Breast epithelium (tissue), 4 donors: ENCODE measurements at regions not wholly inside any gene's neighbourhood (a gene's known extent, or its start where the extent isn't known, plus 50 kb on each side); places are given as distances from the start of the nearest gene placed in this dataset.

Experiments used
- DNase-seq, 2 donors: peaks; one replicate each; pipeline ENCODE4 v3.0.0-alpha.2; 2019; ENCODE audit warnings: low spot score in 2 of 2
- H3K27ac ChIP-seq, 2 donors: fragments of 200-600 bp; sonication (generic) in 1 of 2; one replicate each; pipeline ENCODE4 v1.5.1; 2016 to 2019; ENCODE audit warnings: mild to moderate bottlenecking in 1 of 2
- H3K27me3 ChIP-seq, 2 donors: fragments of 200-600 bp; sonication (generic) in 1 of 2; one replicate each; pipeline versions ENCODE4 v1.5.1 to v1.6.0; 2017 to 2019; ENCODE audit warnings: control low read depth in 1 of 2, mild to moderate bottlenecking in 1 of 2
- H3K36me3 ChIP-seq: fragments of 200-600 bp; one replicate; pipeline ENCODE4 v1.5.1; 2019
- H3K4me1 ChIP-seq, 2 donors: fragments of 200-600 bp; sonication (generic); one replicate each; pipeline ENCODE4 v1.5.1; 2016 to 2019; ENCODE audit warnings: control low read depth in 1 of 2
- H3K4me3 ChIP-seq, 3 donors: fragments of 200-600 bp; sonication (generic); 1 replicate in 2 of 3; 2 replicates in 1 of 3; pipeline ENCODE4 v1.5.1; 2016 to 2019; ENCODE audit warnings: mild to moderate bottlenecking in 3 of 3, moderate library complexity in 2 of 3
- H3K9me3 ChIP-seq, 2 donors: fragments of 200-600 bp; sonication (generic) in 1 of 2; one replicate each; pipeline ENCODE4 v1.5.1; 2016 to 2019; ENCODE audit warnings: control low read depth in 1 of 2
- CTCF ChIP-seq, 3 donors: fragments of 450-650 bp; IDR thresholded peaks; one replicate each; pipeline ENCODE4 v1.5.1; 2016 to 2017; ENCODE audit warnings: antibody characterized with exemption in 3 of 3, mild to moderate bottlenecking in 3 of 3, moderate library complexity in 3 of 3
- POLR2A ChIP-seq: fragments of 450-650 bp; IDR thresholded peaks from one replicate; pipeline ENCODE4 v1.6.1; 2016; ENCODE audit warnings: antibody characterized with exemption, mild to moderate bottlenecking, moderate library complexity
- POLR2AphosphoS5 ChIP-seq, 3 donors: sonication (generic); formaldehyde crosslinking; IDR thresholded peaks; one replicate each; pipeline ENCODE4 v1.6.1; 2017; ENCODE audit warnings: antibody characterized with exemption in 3 of 3
- intact Hi-C: fragments of 100-400 bp; cut with DNase I; formaldehyde crosslinking; loops from one replicate; pipeline ENCODE4 v1.15.1; 2023; ENCODE audit warnings: low total_unique reads

- intact Hi-C loops = no loop called here
- Histone ChIP-seq H3K4me1 (no peaks in the 10 kb centered on the region), H3K4me3 (no peak overlapping the region), H3K27ac (no peak overlapping the region), H3K36me3 (peaks cover 7% of the 10 kb centered on the region), H3K27me3 (no peaks in the 10 kb centered on the region), H3K9me3 (peaks cover 0 to 4% of the 10 kb centered on the region in 2 donors)
- TF ChIP-seq POLR2A (no peak), POLR2AphosphoS5 (IDR thresholded peaks at IDR 0.05) (no peak), CTCF (IDR thresholded peaks at IDR 0.05) (no peak)
- DNase-seq = no peak
Observed at GRCh38 chr3:106593381-106593780, 724.6 kb upstream of the CBLB start.

GRCh38 chr3:106609666-106610301 is 741.0 kb upstream of the CBLB start:
- TF ChIP-seq POLR2A (no peak), CTCF (IDR thresholded peaks at IDR 0.05) (peak; percentile 67 to 84 (median 81)), POLR2AphosphoS5 (IDR thresholded peaks at IDR 0.05) (peak in 1 of 3 donors; percentile 62)
- no peak overlapping the region for H3K4me3 ChIP-seq
- intact Hi-C loops = no loop called here
- DNase-seq = peak in 1 of 2 donors; percentile 35
- no peaks in the 10 kb centered on the region for H3K27me3 ChIP-seq
- H3K9me3 ChIP-seq = no peaks in the 10 kb centered on the region
- no peaks in the 10 kb centered on the region for H3K4me1 ChIP-seq
- no peak overlapping the region for H3K27ac ChIP-seq
- no peaks in the 10 kb centered on the region for H3K36me3 ChIP-seq

- Histone ChIP-seq H3K27ac (no peak overlapping the region), H3K9me3 (no peaks in the 10 kb centered on the region), H3K36me3 (no peaks in the 10 kb centered on the region), H3K27me3 (no peaks in the 10 kb centered on the region), H3K4me1 (no peaks in the 10 kb centered on the region), H3K4me3 (no peak overlapping the region)
- intact Hi-C loops = no loop called here
- TF ChIP-seq CTCF (IDR thresholded peaks at IDR 0.05) = no peak
- no peak for TF ChIP-seq POLR2AphosphoS5 (IDR thresholded peaks at IDR 0.05)
- no peak for TF ChIP-seq POLR2A
- DNase-seq = no peak
Observed at GRCh38 chr3:106610362-106610959, 741.6 kb upstream of the CBLB start.

- no peaks in the 10 kb centered on the region for H3K9me3 ChIP-seq
- TF ChIP-seq POLR2A (no peak), POLR2AphosphoS5 (IDR thresholded peaks at IDR 0.05) (no peak), CTCF (IDR thresholded peaks at IDR 0.05) (no peak)
- intact Hi-C loops = no loop called here
- H3K4me1 ChIP-seq = no peaks in the 10 kb centered on the region
- no peak overlapping the region for H3K27ac ChIP-seq
- no peak overlapping the region for H3K4me3 ChIP-seq
- H3K36me3 ChIP-seq = no peaks in the 10 kb centered on the region
- no peaks in the 10 kb centered on the region for H3K27me3 ChIP-seq
- no peak for DNase-seq
Observed at GRCh38 chr3:106611116-106611515, 742.3 kb upstream of the CBLB start.

GRCh38 chr3:106611841-106612240 is 743.0 kb upstream of the CBLB start:
- no peak for DNase-seq
- H3K4me1 ChIP-seq = no peaks in the 10 kb centered on the region
- H3K9me3 ChIP-seq = no peaks in the 10 kb centered on the region
- no peak overlapping the region for H3K4me3 ChIP-seq
- H3K27ac ChIP-seq = no peak overlapping the region
- intact Hi-C loops = no loop called here
- no peaks in the 10 kb centered on the region for H3K27me3 ChIP-seq
- TF ChIP-seq POLR2A = no peak
- no peak for TF ChIP-seq CTCF (IDR thresholded peaks at IDR 0.05)
- TF ChIP-seq POLR2AphosphoS5 (IDR thresholded peaks at IDR 0.05) = no peak
- no peaks in the 10 kb centered on the region for H3K36me3 ChIP-seq
